ENCODE measurements at regions not wholly inside any gene's neighbourhood (a gene's known extent, or its start where the extent isn't known, plus 50 kb on each side); places are given as distances from the start of the nearest gene placed in this dataset.

- TF ChIP-seq, protein P1, sequence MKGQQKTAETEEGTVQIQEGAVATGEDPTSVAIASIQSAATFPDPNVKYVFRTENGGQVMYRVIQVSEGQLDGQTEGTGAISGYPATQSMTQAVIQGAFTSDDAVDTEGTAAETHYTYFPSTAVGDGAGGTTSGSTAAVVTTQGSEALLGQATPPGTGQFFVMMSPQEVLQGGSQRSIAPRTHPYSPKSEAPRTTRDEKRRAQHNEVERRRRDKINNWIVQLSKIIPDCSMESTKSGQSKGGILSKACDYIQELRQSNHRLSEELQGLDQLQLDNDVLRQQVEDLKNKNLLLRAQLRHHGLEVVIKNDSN (IDR thresholded peaks at IDR 0.05), result no peak
- no peak for TF ChIP-seq ZBTB7A (IDR thresholded peaks at IDR 0.05; ENCODE audit: low read depth)
- TF ChIP-seq, protein P2, sequence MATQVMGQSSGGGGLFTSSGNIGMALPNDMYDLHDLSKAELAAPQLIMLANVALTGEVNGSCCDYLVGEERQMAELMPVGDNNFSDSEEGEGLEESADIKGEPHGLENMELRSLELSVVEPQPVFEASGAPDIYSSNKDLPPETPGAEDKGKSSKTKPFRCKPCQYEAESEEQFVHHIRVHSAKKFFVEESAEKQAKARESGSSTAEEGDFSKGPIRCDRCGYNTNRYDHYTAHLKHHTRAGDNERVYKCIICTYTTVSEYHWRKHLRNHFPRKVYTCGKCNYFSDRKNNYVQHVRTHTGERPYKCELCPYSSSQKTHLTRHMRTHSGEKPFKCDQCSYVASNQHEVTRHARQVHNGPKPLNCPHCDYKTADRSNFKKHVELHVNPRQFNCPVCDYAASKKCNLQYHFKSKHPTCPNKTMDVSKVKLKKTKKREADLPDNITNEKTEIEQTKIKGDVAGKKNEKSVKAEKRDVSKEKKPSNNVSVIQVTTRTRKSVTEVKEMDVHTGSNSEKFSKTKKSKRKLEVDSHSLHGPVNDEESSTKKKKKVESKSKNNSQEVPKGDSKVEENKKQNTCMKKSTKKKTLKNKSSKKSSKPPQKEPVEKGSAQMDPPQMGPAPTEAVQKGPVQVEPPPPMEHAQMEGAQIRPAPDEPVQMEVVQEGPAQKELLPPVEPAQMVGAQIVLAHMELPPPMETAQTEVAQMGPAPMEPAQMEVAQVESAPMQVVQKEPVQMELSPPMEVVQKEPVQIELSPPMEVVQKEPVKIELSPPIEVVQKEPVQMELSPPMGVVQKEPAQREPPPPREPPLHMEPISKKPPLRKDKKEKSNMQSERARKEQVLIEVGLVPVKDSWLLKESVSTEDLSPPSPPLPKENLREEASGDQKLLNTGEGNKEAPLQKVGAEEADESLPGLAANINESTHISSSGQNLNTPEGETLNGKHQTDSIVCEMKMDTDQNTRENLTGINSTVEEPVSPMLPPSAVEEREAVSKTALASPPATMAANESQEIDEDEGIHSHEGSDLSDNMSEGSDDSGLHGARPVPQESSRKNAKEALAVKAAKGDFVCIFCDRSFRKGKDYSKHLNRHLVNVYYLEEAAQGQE (IDR thresholded peaks at IDR 0.05; ENCODE audit: low read depth), result no peak
- no peak for TF ChIP-seq FOXM1 (IDR thresholded peaks at IDR 0.05; ENCODE audit: borderline replicate concordance, low read depth)
- TF ChIP-seq CREB1 (IDR thresholded peaks at IDR 0.05; ENCODE audit: low read depth), result no peak
- TF ChIP-seq, protein P3, sequence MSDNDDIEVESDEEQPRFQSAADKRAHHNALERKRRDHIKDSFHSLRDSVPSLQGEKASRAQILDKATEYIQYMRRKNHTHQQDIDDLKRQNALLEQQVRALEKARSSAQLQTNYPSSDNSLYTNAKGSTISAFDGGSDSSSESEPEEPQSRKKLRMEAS (IDR thresholded peaks at IDR 0.05), result no peak
- no peak for TF ChIP-seq RAD21 (IDR thresholded peaks at IDR 0.05; ENCODE audit: low read depth)
- TF ChIP-seq YY1 (IDR thresholded peaks at IDR 0.05; ENCODE audit: low read depth), result no peak
- TF ChIP-seq EP300 (IDR thresholded peaks at IDR 0.05; ENCODE audit: borderline replicate concordance), result no peak
- no peak for TF ChIP-seq NFIC (IDR thresholded peaks at IDR 0.05)
- TF ChIP-seq TEAD4 (IDR thresholded peaks at IDR 0.05), result no peak
- TF ChIP-seq CEBPB (IDR thresholded peaks at IDR 0.05), result no peak
Measured at GRCh38 chr3:128569756-128570155, 76.8 kb upstream of the GATA2 start.

GRCh38 chr3:128568602-128569490, 75.8 kb upstream of the GATA2 start:
- TF ChIP-seq EGR1 (IDR thresholded peaks at IDR 0.05), result no peak

DNA sequence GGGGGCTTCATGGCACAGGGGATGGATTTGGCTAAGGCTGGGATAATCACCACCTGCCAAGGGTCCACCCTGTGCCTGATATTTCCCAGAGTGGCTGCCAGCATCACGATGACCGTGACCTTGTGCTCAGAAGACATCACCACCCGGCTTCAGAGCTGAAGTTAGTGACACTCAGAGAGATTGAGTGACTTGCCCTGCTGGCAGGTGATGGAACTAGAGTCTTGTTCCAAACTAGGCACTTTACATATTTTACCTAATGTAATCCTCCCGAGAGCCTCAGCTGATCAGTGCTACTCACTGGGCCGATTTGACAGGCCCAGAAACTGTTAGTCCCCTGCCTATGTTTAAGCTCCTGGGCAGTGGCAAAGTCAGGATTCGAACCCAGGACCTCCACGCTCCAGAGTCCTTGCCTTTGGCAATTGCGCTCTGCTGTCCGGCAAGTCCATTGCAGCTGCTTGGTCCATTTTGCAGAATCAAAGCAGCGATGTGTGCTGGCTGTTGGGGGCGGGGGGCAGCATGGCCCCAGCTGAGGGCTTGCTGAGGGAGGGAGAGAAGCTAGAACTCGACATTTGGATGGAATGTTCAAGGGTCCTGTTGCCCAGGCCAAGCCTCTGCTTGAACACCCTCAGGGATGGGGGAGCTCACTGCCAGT, 74.8 kb upstream of the GATA2 start:
- TF ChIP-seq CREB1 (IDR thresholded peaks at IDR 0.05; ENCODE audit: low read depth), result no peak
- no peak for TF ChIP-seq TAF1 (IDR thresholded peaks at IDR 0.05; ENCODE audit: low read depth)
- no peak for TF ChIP-seq TCF12 (IDR thresholded peaks at IDR 0.05; ENCODE audit: low read depth)
- TF ChIP-seq, protein P2 (IDR thresholded peaks at IDR 0.05; ENCODE audit: low read depth), result no peak
- TF ChIP-seq EGR1 (IDR thresholded peaks at IDR 0.05), result no peak
- TF ChIP-seq, protein P1 (IDR thresholded peaks at IDR 0.05), result no peak

- TF ChIP-seq, protein P1 (IDR thresholded peaks at IDR 0.05), result no peak
- TF ChIP-seq, protein P2 (IDR thresholded peaks at IDR 0.05; ENCODE audit: low read depth), result no peak
Measured at GRCh38 chr3:128567141-128567540, 74.1 kb upstream of the GATA2 start.

GRCh38 chr3:128563439-128563838, 70.4 kb upstream of the GATA2 start:
- TF ChIP-seq, protein P3 (IDR thresholded peaks at IDR 0.05), result no peak
- TF ChIP-seq NFIC (IDR thresholded peaks at IDR 0.05) (no peak), EGR1 (IDR thresholded peaks at IDR 0.05) (no peak), TEAD4 (IDR thresholded peaks at IDR 0.05) (no peak), ZBTB7A (IDR thresholded peaks at IDR 0.05; ENCODE audit: low read depth) (no peak), TAF1 (IDR thresholded peaks at IDR 0.05; ENCODE audit: low read depth) (no peak), CREB1 (IDR thresholded peaks at IDR 0.05; ENCODE audit: low read depth) (no peak), FOXM1 (IDR thresholded peaks at IDR 0.05; ENCODE audit: borderline replicate concordance, low read depth) (no peak), RAD21 (IDR thresholded peaks at IDR 0.05; ENCODE audit: low read depth) (no peak), TCF12 (IDR thresholded peaks at IDR 0.05; ENCODE audit: low read depth) (no peak), YY1 (IDR thresholded peaks at IDR 0.05; ENCODE audit: low read depth) (no peak), CEBPB (IDR thresholded peaks at IDR 0.05) (no peak), EP300 (IDR thresholded peaks at IDR 0.05; ENCODE audit: borderline replicate concordance) (no peak)
- TF ChIP-seq, protein P2 (IDR thresholded peaks at IDR 0.05; ENCODE audit: low read depth), result no peak
- TF ChIP-seq, protein P1 (IDR thresholded peaks at IDR 0.05), result no peak

Data from Ishikawa (cell line).